ENCODE measurements at regions not wholly inside any gene's neighbourhood (a gene's known extent, or its start where the extent isn't known, plus 50 kb on each side); places are given as distances from the start of the nearest gene placed in this dataset.

DNA sequence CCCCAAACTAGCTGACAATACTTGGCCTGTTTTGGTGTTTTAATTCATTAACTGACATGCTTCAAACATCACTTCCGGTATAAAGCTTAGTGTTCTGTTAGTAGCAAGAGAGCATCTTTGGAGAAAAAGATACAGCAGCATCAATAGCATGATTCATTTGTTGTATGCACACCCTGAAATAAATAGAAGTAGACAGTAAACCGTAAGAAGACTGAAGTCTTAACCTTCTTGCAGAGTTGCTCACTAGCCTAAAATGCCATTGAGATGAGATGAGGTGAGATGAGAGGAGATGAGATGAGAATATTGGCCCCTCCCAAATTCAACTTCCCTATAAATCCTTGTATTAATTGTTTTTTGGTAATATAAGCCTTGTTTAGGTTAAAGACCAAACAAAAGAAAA is 108.8 kb downstream of the TNFSF18 start:
- no peak for TF ChIP-seq TAF1 (IDR thresholded peaks at IDR 0.05; ENCODE audit: borderline replicate concordance, insufficient read depth, low read length)
- no peak for TF ChIP-seq POLR2AphosphoS5 (IDR thresholded peaks at IDR 0.05; ENCODE audit: low read depth, low read length)
- TF ChIP-seq, protein P1, sequence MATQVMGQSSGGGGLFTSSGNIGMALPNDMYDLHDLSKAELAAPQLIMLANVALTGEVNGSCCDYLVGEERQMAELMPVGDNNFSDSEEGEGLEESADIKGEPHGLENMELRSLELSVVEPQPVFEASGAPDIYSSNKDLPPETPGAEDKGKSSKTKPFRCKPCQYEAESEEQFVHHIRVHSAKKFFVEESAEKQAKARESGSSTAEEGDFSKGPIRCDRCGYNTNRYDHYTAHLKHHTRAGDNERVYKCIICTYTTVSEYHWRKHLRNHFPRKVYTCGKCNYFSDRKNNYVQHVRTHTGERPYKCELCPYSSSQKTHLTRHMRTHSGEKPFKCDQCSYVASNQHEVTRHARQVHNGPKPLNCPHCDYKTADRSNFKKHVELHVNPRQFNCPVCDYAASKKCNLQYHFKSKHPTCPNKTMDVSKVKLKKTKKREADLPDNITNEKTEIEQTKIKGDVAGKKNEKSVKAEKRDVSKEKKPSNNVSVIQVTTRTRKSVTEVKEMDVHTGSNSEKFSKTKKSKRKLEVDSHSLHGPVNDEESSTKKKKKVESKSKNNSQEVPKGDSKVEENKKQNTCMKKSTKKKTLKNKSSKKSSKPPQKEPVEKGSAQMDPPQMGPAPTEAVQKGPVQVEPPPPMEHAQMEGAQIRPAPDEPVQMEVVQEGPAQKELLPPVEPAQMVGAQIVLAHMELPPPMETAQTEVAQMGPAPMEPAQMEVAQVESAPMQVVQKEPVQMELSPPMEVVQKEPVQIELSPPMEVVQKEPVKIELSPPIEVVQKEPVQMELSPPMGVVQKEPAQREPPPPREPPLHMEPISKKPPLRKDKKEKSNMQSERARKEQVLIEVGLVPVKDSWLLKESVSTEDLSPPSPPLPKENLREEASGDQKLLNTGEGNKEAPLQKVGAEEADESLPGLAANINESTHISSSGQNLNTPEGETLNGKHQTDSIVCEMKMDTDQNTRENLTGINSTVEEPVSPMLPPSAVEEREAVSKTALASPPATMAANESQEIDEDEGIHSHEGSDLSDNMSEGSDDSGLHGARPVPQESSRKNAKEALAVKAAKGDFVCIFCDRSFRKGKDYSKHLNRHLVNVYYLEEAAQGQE (IDR thresholded peaks at IDR 0.05; ENCODE audit: insufficient read depth in 1 of 2, low read depth in 2 of 2, low read length in 2 of 2): no peak
- no peak for TF ChIP-seq FOXP2 (optimal IDR thresholded peaks at IDR 0.05; ENCODE audit: borderline replicate concordance, extremely low read depth, extremely low read length, insufficient read depth)
